ENCODE measurements at regions not wholly inside any gene's neighbourhood (a gene's known extent, or its start where the extent isn't known, plus 50 kb on each side); places are given as distances from the start of the nearest gene placed in this dataset.

DNA sequence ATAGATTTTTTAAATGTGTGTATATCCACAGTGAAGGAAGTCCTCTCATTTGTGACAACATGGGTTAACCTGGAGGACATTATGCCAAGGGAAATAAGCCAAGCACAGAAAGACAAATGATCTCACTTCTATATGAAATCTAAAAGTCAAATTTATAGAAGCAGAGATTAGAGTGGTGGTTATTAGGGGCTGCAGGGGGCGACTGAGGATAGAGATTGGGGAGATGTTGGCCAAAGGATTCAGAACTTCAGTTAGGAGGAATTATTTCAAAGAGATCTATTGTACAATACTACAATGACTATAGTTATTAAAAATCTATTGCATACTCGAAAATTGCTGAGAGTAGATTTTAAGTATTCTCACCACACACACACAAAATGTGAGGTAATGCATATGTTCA is 252.4 kb upstream of the SLC39A10 start:
- no peak for DNase-seq

- no peak for DNase-seq
Observed at GRCh38 chr2:195396479-195396878, 260.5 kb upstream of the SLC39A10 start.

GRCh38 chr2:195395362-195395761 is 261.7 kb upstream of the SLC39A10 start:
- no peak for DNase-seq

- no peak for DNase-seq
Observed at GRCh38 chr2:195392446-195393336, 264.3 kb upstream of the SLC39A10 start.

GRCh38 chr2:195390686-195391321 is 266.2 kb upstream of the SLC39A10 start:
- no peak for DNase-seq

GRCh38 chr2:195388028-195388427 is 269.0 kb upstream of the SLC39A10 start:
- DNase-seq, result no peak

DNA sequence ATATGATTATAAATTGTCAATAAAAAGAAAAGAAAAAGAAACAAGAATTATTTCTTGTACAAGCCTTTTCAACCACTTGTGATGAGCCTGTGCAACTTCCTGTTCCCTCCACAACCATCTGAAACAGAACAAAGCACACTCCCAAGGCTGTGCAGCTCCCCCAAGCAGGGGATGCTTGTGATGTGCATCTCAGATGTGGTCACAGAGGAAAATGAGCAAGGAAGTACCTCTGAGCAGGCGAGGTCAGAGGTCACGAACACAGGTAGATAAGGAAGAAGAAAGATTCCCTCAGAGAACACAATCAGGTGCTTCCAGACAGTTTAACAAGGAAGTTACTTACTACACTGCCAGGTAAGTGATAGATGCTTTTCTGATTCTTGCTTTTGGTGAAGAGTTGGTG is 274.8 kb upstream of the SLC39A10 start:
- no peak for DNase-seq

GRCh38 chr2:195370167-195370943 is 286.7 kb upstream of the SLC39A10 start:
- no peak for DNase-seq

GRCh38 chr2:195369218-195369587 is 287.8 kb upstream of the SLC39A10 start:
- DNase-seq, result no peak

GRCh38 chr2:195368249-195369217 is 288.5 kb upstream of the SLC39A10 start:
- peak; percentile 28 for DNase-seq

GRCh38 chr2:195367809-195368208 is 289.2 kb upstream of the SLC39A10 start:
- no peak for DNase-seq

GRCh38 chr2:195364015-195364965 is 292.7 kb upstream of the SLC39A10 start:
- no peak for DNase-seq

DNA sequence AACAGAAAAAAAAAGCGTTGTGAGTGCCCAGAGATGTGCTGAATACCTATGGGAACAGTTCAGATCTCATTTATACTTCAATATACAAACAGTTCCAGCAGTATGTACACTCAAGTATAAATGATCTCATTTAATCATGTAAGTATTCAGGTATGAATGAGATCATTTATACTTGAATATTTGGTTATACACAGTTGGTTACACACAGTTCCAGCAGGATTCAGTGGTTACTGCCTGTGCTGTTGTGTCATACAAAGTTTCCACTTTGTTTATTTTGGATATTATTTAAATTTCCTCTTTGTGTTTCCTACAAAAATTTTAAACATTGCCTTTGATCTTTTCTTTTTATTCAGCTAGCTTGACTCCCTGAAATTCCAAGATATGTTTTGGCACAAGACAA is 293.5 kb upstream of the SLC39A10 start:
- DNase-seq, result no peak

DNA sequence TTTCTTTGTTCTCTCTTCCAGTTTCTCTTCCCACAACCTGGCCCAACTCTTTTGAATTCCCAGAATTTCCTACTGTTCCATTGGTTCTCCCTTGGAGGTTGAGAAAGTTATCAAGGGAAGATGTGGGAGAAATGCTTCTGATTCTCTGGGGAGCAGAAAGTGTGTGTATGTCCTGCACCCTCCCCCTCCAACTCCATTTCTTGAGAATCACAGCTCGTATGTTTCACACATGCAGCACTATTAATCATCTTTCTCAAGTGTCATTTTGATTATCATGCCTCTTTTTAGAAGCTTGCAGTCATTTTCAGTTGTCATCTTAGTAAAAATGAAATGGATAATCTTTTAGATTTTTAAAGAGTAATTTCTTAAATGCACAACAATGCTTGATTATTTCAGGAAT is 296.8 kb upstream of the SLC39A10 start:
- no peak for DNase-seq

DNA sequence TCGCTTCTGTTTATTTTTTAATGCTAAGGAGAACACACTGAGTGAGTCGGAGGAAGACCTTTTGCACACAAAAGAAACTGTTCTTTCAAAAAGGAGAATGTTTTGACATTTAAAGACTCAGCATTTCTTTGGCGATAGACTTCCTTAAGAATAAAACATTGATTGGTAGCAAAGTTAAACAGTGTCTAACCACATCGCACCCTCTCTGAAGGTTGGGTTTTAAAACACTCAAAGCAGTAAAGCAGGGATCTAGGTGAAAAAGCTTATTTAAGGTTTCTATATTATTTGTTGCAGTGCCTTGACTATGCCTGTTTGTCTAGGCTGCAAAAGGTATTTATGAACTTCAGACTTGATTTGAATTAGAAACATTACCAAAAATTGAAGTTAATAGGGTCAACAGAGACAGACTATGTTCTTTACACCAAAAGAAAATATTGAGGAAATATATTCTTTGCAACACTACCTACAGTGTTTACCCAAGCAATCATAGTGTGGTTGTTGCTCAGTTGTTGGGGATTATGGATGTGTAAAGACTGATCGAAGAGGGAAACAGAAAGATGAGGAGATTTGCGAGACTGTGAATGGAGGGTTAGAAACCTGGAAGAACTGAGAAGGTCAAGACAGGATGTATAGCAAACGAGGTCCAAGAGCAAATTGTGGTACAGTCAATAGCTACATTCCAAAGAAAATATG is 297.8 kb upstream of the SLC39A10 start:
- no peak for DNase-seq

DNA sequence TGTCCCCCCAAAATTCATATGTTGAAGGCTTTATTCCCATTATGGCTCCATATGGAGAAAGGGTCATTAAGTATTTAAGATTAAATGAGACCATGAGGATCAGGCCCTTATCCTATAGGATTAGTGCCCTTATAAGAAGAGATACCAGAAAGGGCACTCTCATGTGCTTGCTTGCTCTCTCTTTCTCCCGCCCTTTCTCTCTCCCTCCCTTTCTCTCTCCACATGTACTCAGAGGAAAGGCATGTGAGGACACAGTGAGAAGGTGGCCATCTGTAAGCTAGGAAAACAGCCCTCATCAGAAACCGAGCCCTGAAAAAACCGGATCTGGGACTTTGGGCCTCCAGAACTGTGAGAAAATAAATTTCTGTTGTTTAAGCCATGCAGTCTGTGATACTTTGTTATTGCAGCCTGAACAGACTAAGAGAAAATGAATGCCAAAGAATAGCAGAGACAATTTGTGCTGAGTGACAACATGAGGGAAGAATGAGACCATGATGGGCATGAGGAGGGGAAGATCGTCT is 300.0 kb upstream of the SLC39A10 start:
- no peak for DNase-seq

DNA sequence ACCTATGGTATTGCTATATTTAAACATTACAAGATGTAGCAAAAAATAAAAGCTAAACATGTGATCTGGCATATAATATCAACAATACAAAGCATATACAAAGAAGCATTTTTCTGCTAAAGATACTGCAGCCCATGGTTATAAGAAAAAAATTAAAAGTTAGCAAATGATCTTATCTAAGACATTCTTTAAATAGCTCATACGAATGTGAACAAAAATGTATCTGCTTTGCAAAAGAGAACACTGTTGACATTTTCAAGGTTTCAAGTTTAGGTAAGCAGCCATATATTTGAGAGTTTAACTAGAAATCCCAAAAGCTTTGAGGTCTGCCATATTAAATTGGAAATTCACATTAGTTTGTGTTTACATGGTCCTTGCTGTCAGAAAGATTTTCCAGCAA is 301.0 kb upstream of the SLC39A10 start:
- no peak for DNase-seq

GRCh38 chr2:195352581-195352980 is 304.4 kb upstream of the SLC39A10 start:
- no peak for DNase-seq

- no peak for DNase-seq
Observed at GRCh38 chr2:195343942-195344530, 313.0 kb upstream of the SLC39A10 start.

DNA sequence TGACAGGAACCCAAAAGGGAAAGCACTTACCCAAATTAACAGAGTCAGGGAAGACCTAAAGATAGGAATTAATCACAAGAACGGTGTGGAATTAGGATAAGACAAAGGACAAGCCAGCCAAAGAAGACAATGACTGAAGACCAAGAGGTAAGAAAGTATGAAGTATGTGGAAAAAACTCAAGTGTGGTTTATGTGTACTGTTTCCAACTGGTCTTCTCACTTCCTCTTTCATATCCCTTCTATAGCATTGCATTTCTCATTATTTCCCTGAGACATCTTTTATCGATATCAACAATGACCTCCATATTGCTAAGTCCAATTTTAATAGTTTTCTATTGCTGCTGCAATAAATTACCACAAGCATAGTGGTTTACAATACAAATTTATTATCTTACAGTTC is 313.5 kb upstream of the SLC39A10 start:
- no peak for DNase-seq
